Adrenal gland (tissue), 5 donors: ENCODE measurements at regions not wholly inside any gene's neighbourhood (a gene's known extent, or its start where the extent isn't known, plus 50 kb on each side); places are given as distances from the start of the nearest gene placed in this dataset.

Experiments used
- POLR2A ChIP-seq, 2 donors: fragments of 450-650 bp; IDR thresholded peaks; one replicate each; pipeline ENCODE4 v1.6.1; 2017; ENCODE audit warnings: antibody characterized with exemption in 2 of 2, mild to moderate bottlenecking in 2 of 2, moderate library complexity in 1 of 2
- TF ChIP-seq, protein P1 (sequence below), 6 experiments: fragments of 450-650 bp in 4 of 6; fragments of 200-600 bp in 2 of 6; sonication (generic) in 1 of 6; IDR thresholded peaks; 1 replicate in 5 of 6; 2 replicates in 1 of 6; pipeline versions ENCODE4 v1.5.1 to v1.8.0; 2016 to 2021; ENCODE audit warnings: antibody characterized with exemption in 6 of 6, mild to moderate bottlenecking in 2 of 6, moderate library complexity in 1 of 6
- donor health status: DM: no; HTN: no; CAD: no.

DNA sequence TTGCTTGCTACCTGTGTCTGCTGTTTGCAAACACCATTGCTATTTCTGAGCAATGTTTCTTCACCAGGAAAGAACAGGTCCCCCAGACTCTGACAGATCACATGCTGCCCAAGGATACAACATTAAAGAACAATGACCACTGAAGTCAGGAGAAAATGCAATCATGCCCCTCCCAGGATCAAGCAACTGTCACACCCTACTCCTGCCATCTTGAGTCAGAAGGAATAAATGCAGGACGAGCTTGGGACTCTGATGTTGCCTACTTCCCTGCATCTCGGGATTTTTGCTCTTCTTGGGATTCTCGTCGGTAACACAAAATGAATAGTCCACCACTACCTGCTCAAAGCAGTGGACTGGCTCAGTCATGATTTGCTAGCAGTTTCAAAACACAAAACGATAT, 490.6 kb downstream of the COG6 start:
- TF ChIP-seq, protein P1, sequence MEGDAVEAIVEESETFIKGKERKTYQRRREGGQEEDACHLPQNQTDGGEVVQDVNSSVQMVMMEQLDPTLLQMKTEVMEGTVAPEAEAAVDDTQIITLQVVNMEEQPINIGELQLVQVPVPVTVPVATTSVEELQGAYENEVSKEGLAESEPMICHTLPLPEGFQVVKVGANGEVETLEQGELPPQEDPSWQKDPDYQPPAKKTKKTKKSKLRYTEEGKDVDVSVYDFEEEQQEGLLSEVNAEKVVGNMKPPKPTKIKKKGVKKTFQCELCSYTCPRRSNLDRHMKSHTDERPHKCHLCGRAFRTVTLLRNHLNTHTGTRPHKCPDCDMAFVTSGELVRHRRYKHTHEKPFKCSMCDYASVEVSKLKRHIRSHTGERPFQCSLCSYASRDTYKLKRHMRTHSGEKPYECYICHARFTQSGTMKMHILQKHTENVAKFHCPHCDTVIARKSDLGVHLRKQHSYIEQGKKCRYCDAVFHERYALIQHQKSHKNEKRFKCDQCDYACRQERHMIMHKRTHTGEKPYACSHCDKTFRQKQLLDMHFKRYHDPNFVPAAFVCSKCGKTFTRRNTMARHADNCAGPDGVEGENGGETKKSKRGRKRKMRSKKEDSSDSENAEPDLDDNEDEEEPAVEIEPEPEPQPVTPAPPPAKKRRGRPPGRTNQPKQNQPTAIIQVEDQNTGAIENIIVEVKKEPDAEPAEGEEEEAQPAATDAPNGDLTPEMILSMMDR (IDR thresholded peaks at IDR 0.05): no peak
- no peak for TF ChIP-seq POLR2A (IDR thresholded peaks at IDR 0.05)
